ENCODE measurements at regions not wholly inside any gene's neighbourhood (a gene's known extent, or its start where the extent isn't known, plus 50 kb on each side); places are given as distances from the start of the nearest gene placed in this dataset.

GRCh38 chr18:50475538-50476193, 84.2 kb upstream of the MAPK4 start:
- no peak for DNase-seq (ENCODE audit: low read depth in 4 of 4, low spot score in 2 of 4)

- DNase-seq (ENCODE audit: low read depth in 4 of 4, low spot score in 2 of 4): no peak
Observed at GRCh38 chr18:50492097-50492496, 67.8 kb upstream of the MAPK4 start.

DNA sequence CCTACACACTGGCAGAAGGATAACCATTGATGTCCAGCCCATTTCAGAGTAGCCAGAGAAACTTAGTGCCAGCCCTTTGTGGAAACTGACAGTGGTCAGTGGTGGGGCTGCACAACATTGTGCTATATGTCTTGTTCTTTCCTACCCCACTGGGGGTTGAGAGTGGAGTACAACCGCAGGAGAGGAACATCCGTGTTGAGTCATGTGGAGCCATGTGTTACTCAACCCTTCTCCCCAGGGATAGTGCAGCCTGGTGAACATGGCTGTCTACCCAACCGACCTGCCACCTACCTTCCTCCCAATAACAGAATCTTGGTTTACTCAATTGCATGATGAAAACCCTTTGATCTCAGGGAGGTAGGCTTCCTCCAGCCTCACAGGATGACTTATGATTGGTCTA, 65.3 kb upstream of the MAPK4 start:
- no peak for DNase-seq (ENCODE audit: low read depth in 4 of 4, low spot score in 2 of 4)

DNA sequence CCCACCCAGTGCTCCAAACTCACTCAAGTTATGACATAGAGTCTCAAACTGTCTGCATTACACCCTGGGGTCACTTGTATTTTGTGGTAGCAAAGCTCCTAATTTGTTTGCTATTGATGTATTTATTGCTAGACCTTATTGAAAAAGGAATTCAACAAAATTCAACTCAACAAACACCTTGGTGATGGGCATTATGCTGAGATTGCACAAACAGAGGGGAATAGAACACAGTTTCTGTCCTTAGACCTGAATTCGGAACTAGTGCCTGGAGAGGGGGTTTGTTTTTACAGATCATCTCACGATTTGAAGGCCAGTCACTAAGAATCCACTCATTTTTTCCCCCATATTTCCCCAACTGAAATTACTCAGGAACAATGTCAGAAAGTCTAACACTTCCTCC, 53.5 kb upstream of the MAPK4 start:
- no peak for DNase-seq (ENCODE audit: low read depth in 4 of 4, low spot score in 2 of 4)

GRCh38 chr18:50507120-50507590, 52.7 kb upstream of the MAPK4 start:
- DNase-seq (ENCODE audit: low read depth in 4 of 4, low spot score in 2 of 4): peak in 3 of 4 donors; percentile 36 to 48 (median 42)

GRCh38 chr18:50508228-50508627, 51.7 kb upstream of the MAPK4 start:
- no peak for DNase-seq (ENCODE audit: low read depth in 4 of 4, low spot score in 2 of 4)

GRCh38 chr18:50509012-50509411, 50.9 kb upstream of the MAPK4 start:
- DNase-seq (ENCODE audit: low read depth in 4 of 4, low spot score in 2 of 4): no peak
